ENCODE measurements at regions not wholly inside any gene's neighbourhood (a gene's known extent, or its start where the extent isn't known, plus 50 kb on each side); places are given as distances from the start of the nearest gene placed in this dataset.

- no peak for DNase-seq (ENCODE audit: low read depth in 4 of 4, low spot score in 2 of 4)
These were observed 107.9 kb downstream of the LMO4 start for GRCh38 chr1:87436534-87436933.

- no peak for DNase-seq (ENCODE audit: low read depth in 4 of 4, low spot score in 2 of 4)
These were observed 109.1 kb downstream of the LMO4 start for GRCh38 chr1:87437663-87438295.

DNA sequence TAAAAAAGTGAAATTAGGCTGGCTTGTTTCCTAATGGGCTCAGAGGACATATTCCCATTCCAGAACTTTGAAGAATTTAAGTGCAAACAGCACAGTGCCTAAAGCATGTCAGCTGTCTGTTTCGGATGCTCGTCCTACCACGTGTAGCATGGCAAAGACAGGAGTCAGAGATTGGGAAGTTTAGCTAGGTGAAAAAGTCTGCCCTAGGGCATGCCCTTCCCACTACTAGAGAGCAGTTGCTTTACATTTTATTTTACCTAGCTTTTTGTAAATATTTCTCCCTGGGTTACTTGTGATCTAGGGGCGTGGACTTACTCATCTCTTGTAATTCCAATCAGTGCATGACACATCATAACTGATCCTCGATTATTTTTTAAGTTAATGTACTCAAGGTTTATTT lies 111.1 kb downstream of the LMO4 start:
- DNase-seq (ENCODE audit: low read depth in 4 of 4, low spot score in 2 of 4) = no peak

GRCh38 chr1:87449348-87449963 lies 120.8 kb downstream of the LMO4 start:
- peak in 3 of 4 donors; percentile 35 to 56 (median 54) for DNase-seq (ENCODE audit: low read depth in 4 of 4, low spot score in 2 of 4)

GRCh38 chr1:87450136-87450535 lies 121.5 kb downstream of the LMO4 start:
- DNase-seq (ENCODE audit: low read depth in 4 of 4, low spot score in 2 of 4) = no peak

GRCh38 chr1:87450615-87451209 lies 122.0 kb downstream of the LMO4 start:
- no peak for DNase-seq (ENCODE audit: low read depth in 4 of 4, low spot score in 2 of 4)

- no peak for DNase-seq (ENCODE audit: low read depth in 4 of 4, low spot score in 2 of 4)
These were observed 122.7 kb downstream of the LMO4 start for GRCh38 chr1:87451229-87451920.

GRCh38 chr1:87452648-87453047 lies 124.0 kb downstream of the LMO4 start:
- no peak for DNase-seq (ENCODE audit: low read depth in 4 of 4, low spot score in 2 of 4)

- no peak for DNase-seq (ENCODE audit: low read depth in 4 of 4, low spot score in 2 of 4)
These were observed 128.7 kb downstream of the LMO4 start for GRCh38 chr1:87457408-87457807.

DNA sequence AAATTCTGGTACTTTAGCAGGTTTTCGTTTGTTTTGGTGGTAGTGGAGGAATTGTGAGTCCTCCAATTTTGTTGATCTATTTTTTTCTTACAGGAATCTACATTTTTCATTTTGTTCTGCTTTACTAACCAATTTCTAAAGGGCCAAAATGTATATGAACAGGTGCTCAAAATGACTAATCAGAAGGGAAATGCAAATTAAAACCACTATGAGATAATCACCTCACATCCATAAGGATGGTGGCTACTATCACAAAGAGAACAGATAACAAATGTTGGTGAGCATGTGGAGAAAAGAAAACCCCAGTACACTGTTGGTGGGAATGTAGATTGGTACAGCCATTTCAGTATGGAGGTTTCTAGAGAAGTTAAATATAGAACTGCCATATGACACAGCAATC lies 134.2 kb downstream of the LMO4 start:
- no peak for DNase-seq (ENCODE audit: low read depth in 4 of 4, low spot score in 2 of 4)

- DNase-seq (ENCODE audit: low read depth in 4 of 4, low spot score in 2 of 4) = no peak
These were observed 135.4 kb downstream of the LMO4 start for GRCh38 chr1:87464022-87464490.

DNA sequence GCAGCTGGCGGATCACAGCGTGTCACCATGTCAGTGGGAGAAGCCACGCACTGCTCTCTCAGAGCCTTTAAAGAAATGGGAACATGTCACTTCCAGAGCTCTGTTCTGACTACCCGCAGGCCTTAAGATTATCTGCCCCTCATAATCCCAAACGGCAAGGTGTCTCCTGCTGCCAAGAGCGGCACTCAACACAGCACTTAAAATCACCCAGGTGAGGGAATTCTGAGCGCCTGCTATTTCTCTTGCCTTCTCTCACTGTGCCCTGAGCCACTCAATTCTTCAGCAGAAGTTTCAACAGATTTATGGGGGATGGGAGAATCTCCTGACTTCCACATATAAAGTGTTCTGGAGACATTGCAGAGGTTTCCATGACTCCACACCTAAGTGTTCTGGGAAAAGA lies 137.9 kb downstream of the LMO4 start:
- DNase-seq (ENCODE audit: low read depth in 4 of 4, low spot score in 2 of 4) = no peak

DNA sequence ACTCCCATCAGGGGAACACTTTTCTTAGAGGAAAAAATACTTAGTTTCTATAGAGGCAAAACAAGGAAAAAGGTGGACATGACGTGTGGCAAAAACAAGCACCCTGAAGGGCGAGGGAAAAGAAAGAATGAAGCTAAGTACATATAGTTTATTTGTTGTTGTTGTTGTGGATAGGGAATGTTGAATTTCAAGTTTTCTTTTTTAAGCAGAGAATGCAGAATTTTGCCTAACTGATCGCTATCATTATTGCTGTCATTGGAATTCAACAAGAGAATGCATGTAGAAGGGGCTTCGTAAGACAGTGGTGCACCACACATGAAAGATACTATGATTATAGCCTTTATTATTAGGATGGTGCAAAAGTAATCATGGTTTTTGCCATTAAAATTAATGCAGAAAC lies 144.0 kb downstream of the LMO4 start:
- no peak for DNase-seq (ENCODE audit: low read depth in 4 of 4, low spot score in 2 of 4)

GRCh38 chr1:87473203-87473661 lies 144.6 kb downstream of the LMO4 start:
- no peak for DNase-seq (ENCODE audit: low read depth in 4 of 4, low spot score in 2 of 4)

DNA sequence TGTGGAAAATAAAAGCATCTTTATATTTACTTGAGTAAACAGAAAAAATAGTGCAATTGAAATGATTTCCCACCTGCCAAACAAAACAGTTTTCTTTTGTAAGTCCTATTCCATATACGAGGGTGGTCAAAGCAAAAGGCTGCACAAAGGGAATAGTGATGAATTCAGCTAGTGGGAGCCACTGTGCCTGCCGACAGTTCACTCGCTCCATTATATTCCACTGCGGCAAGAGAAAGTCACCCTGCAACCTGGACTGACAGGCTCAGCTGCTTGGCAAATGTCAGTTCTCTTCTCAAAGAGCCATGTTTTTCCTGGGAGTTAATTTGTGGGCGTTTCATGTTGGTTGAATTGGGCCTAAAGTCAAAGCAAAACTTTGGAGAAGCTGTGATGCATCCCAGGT lies 145.4 kb downstream of the LMO4 start:
- no peak for DNase-seq (ENCODE audit: low read depth in 4 of 4, low spot score in 2 of 4)

DNA sequence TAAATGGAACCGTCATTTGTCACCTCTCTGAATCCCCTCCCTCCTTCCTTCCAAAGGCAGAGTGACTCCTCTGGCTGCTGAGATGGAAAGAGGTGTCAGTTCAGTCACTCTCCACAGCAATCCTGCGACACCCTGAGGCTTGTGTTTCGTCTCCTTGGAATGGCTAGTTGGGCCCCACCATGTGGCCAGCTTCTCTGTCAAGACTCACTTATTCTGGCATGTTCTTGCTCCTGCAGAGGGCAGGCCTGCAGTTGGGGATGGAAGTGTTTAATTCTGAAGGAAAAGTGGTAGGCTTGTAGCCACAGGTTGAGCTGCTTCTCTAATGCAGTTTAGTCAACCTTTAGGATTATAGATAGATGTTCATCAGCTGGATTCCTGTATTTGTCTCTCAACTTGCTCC lies 149.6 kb downstream of the LMO4 start:
- DNase-seq (ENCODE audit: low read depth in 4 of 4, low spot score in 2 of 4) = no peak

GRCh38 chr1:87495147-87495546 lies 166.5 kb downstream of the LMO4 start:
- no peak for DNase-seq (ENCODE audit: low read depth in 4 of 4, low spot score in 2 of 4)

DNA sequence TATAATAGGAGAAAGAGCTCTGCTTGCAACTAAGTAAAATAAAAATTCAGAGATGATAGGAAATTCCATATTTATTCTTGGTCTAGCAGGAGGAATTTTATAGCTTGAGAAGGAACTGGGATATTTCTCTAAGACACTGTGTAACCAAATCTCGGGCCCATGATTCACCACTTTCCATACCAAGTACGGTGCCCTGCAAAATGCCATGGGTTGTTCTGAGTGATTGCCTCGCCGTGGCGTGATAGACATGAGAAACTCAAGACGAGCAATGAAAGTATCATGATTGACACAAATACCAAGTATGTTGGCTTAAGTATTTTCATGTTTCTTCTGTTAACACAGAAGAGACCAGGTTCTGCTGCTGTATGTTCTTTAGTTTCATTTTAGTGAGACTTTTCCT lies 167.2 kb downstream of the LMO4 start:
- no peak for DNase-seq (ENCODE audit: low read depth in 4 of 4, low spot score in 2 of 4)

- DNase-seq (ENCODE audit: low read depth in 4 of 4, low spot score in 2 of 4) = no peak
These were observed 168.9 kb downstream of the LMO4 start for GRCh38 chr1:87497380-87498203.

DNA sequence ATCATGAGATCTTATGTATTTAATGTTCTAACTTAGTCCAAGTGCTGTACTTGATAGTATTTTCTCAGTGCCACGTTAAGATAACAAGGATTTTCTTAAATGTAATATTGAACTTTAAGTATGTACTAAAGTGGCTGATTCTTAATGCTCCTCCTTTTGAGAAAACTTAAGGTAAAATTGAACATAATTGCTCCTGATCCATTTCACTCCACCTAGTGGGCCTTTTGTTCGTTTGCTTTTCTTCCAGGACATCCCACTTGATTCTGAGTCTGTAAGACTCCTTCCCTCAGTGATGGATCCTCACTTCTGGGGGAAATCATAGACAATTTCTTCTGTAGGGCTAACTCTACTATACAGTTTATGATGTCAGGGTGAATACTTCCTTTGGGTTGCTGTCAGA lies 173.1 kb downstream of the LMO4 start:
- no peak for DNase-seq (ENCODE audit: low read depth in 4 of 4, low spot score in 2 of 4)

All from left renal cortex interstitium (tissue), 4 donors.